Common myeloid progenitor, CD34-positive (primary cell): ENCODE measurements at regions not wholly inside any gene's neighbourhood (a gene's known extent, or its start where the extent isn't known, plus 50 kb on each side); places are given as distances from the start of the nearest gene placed in this dataset.

ENCODE experiments used
- CTCF ChIA-PET: fragments of 350-600 bp; sonication (Branson Sonifier 250); formaldehyde crosslinking; loops from one replicate; lab custom pipeline; 2021; ENCODE audit warnings: antibody characterized with exemption; lab: Charles Lee
- POLR2A ChIA-PET: fragments of 350-600 bp; sonication (Branson Sonifier 250); formaldehyde crosslinking; loops from one replicate; lab custom pipeline; 2021; ENCODE audit warnings: antibody characterized with exemption; lab: Charles Lee
- DNase-seq, 3 donors: peaks; one replicate each; pipeline versions ENCODE4 v3.0.0 to v3.0.0-alpha.2; 2013
- H3K27ac ChIP-seq, 2 experiments: 1 replicate in 1 of 2; 2 replicates in 1 of 2; pipeline ENCODE4 v1.7.0; 2013; ENCODE audit warnings: inconsistent platforms in 2 of 2, low read length in 2 of 2, mild to moderate bottlenecking in 2 of 2, low read depth in 1 of 2, moderate library complexity in 1 of 2; ENCODE audit not compliant: severe bottlenecking in 2 of 2, insufficient read depth in 1 of 2, poor library complexity in 1 of 2
- H3K27me3 ChIP-seq, 5 experiments: replicated peaks in 2 of 5; 1 replicate in 3 of 5; 2 replicates in 2 of 5; pipeline versions ENCODE4 v1.6.1 to v1.7.0; 2013; ENCODE audit warnings: low read length in 4 of 5, mild to moderate bottlenecking in 2 of 5, moderate library complexity in 2 of 5, inconsistent platforms in 1 of 5; ENCODE audit not compliant: insufficient read depth in 5 of 5, control insufficient read depth in 4 of 5
- H3K36me3 ChIP-seq, 4 experiments: 1 replicate in 2 of 4; 2 replicates in 2 of 4; pipeline versions ENCODE4 v1.6.1 to v1.7.0; 2013; ENCODE audit warnings: low read length in 3 of 4, control low read depth in 1 of 4, mild to moderate bottlenecking in 1 of 4; ENCODE audit not compliant: control insufficient read depth in 4 of 4, insufficient read depth in 4 of 4
- H3K4me1 ChIP-seq, 4 experiments: 1 replicate in 3 of 4; 2 replicates in 1 of 4; pipeline versions ENCODE4 v1.6.1 to v1.7.1; 2013; ENCODE audit warnings: low read length in 3 of 4, mild to moderate bottlenecking in 3 of 4, control low read depth in 1 of 4, inconsistent platforms in 1 of 4, moderate library complexity in 1 of 4; ENCODE audit not compliant: control insufficient read depth in 4 of 4, insufficient read depth in 4 of 4; ENCODE audit errors: control extremely low read depth in 1 of 4
- H3K4me3 ChIP-seq, 7 experiments: 1 replicate in 4 of 7; 2 replicates in 3 of 7; pipeline versions ENCODE4 v1.5.1 to v1.7.0; 2013; ENCODE audit warnings: mild to moderate bottlenecking in 7 of 7, low read length in 6 of 7, moderate library complexity in 6 of 7, inconsistent platforms in 2 of 7, low read depth in 2 of 7, control low read depth in 1 of 7; ENCODE audit not compliant: insufficient read depth in 4 of 7, control insufficient read depth in 1 of 7; ENCODE audit errors: extremely low read depth in 1 of 7
- H3K9me3 ChIP-seq, 5 experiments: 1 replicate in 4 of 5; 2 replicates in 1 of 5; pipeline versions ENCODE4 v1.6.1 to v1.7.1; 2013; ENCODE audit warnings: low read length in 4 of 5, mild to moderate bottlenecking in 2 of 5, inconsistent platforms in 1 of 5, low read depth in 1 of 5, moderate library complexity in 1 of 5; ENCODE audit not compliant: control insufficient read depth in 4 of 5, insufficient read depth in 2 of 5; ENCODE audit errors: control extremely low read depth in 1 of 5
- WGBS: methylation state at CpG from one replicate; pipeline ENCODE4 v1.1.5; 2013; ENCODE audit not compliant: insufficient coverage; 5-methylcytosine and 5-hydroxymethylcytosine counted together

DNA sequence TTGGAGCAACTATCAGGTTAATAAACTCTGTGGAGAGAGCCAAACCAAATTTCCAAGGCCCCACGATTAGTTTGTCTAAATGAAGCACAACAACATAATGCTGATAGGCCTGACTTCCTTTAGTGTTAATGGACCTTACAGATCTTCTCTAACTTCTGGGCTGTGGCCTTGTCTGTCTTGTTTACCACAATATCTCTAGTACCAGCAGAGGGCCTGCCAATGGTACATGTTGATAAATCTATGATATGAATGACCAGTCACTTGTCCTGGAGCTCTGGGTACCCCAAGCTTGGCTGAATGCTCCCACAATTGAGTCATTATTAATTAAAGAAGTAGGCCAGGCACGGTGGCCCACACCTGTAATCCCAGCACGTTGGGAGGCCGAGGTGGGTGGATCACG is 78.9 kb upstream of the CISTR start:
- Histone ChIP-seq H3K9me3 (no peaks in the 10 kb centered on the region), H3K27me3 (peaks cover 8 to 34% (median 26%) of the 10 kb centered on the region in 5 experiments), H3K36me3 (no peaks in the 10 kb centered on the region), H3K27ac (no peak overlapping the region), H3K4me1 (no peaks in the 10 kb centered on the region), H3K4me3 (no peak overlapping the region)
- ChIA-PET CTCF (interaction anchor here (1.6 kb wide), 1 partner anchor 9 kb away, joined by 3 read pairs; no protein-coding TSS in a partner anchor), POLR2A (no interaction called here)
- DNase-seq = no peak
- WGBS = no CpG with 5 or more reads among the region's 5 CpGs

DNA sequence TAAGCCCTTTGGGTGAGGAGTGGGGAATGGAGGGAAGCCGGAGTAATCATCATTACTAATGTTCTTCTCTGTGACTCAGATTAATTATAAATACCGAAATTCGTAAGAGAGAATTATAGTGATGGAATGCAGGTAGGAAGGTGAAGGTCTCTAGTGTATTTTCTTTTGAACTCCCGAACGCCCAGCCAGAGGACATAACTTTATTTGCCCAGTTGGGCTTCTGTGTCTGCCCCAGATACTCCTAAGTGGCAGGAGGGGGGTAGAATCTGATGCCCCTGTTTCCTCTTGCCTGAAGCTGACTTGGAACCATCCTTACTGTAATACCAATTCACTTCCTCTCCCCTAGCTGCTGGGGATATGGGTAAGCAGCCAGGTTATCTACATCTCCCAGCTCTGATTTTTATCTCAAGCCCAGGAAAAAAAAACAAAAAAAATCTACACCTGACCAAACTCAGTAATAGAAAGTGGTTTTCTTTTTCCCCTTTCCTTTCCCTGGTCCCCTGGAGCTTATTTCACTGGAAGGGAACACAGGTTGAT is 84.4 kb upstream of the CISTR start:
- DNase-seq = no peak
- 10% methylated on average over 2 of the region's 5 CpGs for WGBS
- Histone ChIP-seq H3K4me1 (no peaks in the 10 kb centered on the region), H3K9me3 (no peaks in the 10 kb centered on the region), H3K36me3 (no peaks in the 10 kb centered on the region), H3K4me3 (no peak overlapping the region), H3K27me3 (peaks cover 14 to 33% (median 22%) of the 10 kb centered on the region in 5 experiments), H3K27ac (no peak overlapping the region)
- ChIA-PET CTCF (interaction anchor here (1.2 kb wide), 1 partner anchor 19 kb away, joined by 3 read pairs; no protein-coding TSS in a partner anchor), POLR2A (no interaction called here)

DNA sequence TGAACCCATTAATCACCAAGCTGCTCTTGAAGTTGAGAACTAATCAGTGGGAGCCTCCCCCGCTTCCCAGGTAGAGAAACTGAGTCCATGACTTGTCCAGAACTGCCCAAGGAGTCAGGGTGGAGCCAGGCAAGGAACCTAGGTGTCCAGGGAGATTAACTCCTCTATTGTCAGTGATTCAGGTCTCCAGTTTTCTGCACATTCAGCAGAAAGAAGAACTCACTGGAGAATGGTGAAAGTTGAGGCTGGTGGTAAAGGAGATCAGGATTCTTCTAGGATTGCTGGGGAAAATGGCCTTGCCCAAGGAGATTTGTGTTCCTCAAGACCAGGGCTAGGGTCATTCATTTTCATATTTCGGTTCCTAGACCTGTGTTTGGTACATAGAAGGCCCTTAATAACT is 87.2 kb upstream of the CISTR start:
- Histone ChIP-seq H3K4me3 (no peak overlapping the region), H3K27ac (no peak overlapping the region), H3K4me1 (no peaks in the 10 kb centered on the region), H3K27me3 (peaks cover 15 to 36% (median 22%) of the 10 kb centered on the region in 5 experiments), H3K9me3 (no peaks in the 10 kb centered on the region), H3K36me3 (no peaks in the 10 kb centered on the region)
- 88% methylated on average over 1 of the region's 2 CpGs for WGBS
- ChIA-PET POLR2A (no interaction called here), CTCF (interaction anchor here (1.3 to 1.5 kb wide), 2 partner anchors 11 to 23 kb away, joined by 4 to 7 read pairs; no protein-coding TSS in a partner anchor)
- DNase-seq = no peak

DNA sequence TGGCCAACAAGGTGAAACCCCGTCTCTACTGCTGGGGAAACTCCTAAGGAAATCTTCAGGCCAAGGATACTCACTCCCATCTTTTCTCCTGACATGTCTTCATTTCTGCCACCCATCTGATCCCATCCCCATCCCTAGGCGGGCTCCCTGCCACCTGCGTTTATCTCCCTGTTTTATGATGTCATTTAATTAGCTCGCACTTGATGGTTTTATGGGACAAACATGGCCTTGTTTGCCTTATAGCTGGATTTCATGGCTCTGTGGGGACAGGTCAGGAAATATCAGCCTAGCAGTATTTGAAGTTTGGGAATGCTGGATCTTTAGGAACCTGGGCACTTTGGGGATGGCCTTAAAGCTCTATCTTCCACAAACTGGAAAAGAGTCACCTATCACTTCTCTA is 88.5 kb upstream of the CISTR start:
- no peak for DNase-seq
- Histone ChIP-seq H3K4me1 (no peaks in the 10 kb centered on the region), H3K4me3 (no peak overlapping the region), H3K9me3 (no peaks in the 10 kb centered on the region), H3K27me3 (peaks cover 10 to 42% (median 21%) of the 10 kb centered on the region in 5 experiments), H3K27ac (no peak overlapping the region), H3K36me3 (no peaks in the 10 kb centered on the region)
- CTCF ChIA-PET = interaction anchor here (1.1 to 1.5 kb wide), 3 partner anchors 10 to 46 kb away, joined by 3 to 7 read pairs (median 3); no protein-coding TSS in a partner anchor
- POLR2A ChIA-PET = no interaction called here
- 97% methylated on average over 4 of the region's 4 CpGs for WGBS

DNA sequence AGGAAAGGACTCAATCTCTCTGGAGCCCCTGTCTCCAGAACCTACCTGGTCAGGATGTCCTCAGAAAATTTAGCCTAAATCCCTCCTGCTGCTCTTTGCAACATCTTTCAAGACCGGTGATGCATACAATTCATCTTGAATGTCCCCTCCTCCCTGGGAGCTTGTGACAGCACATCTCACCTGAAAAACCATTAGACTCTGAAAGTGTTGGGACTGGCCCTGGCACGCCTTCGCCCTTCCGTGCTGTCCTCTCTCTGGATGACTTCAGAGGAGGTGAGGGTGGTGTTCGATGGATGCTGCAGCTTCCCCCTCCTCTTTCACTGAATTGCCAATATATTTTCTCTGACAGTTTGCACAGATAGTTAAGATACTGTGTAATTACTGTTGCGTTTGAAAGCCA is 90.9 kb upstream of the CISTR start:
- H3K27me3 ChIP-seq = peaks cover 4 to 61% (median 24%) of the 10 kb centered on the region in 5 experiments
- WGBS = 87% methylated on average over 5 of the region's 6 CpGs
- no peak overlapping the region for H3K27ac ChIP-seq
- ChIA-PET CTCF (no interaction called here), POLR2A (no interaction called here)
- H3K4me1 ChIP-seq = no peaks in the 10 kb centered on the region
- H3K36me3 ChIP-seq = no peaks in the 10 kb centered on the region
- DNase-seq = no peak
- H3K4me3 ChIP-seq = no peak overlapping the region
- no peaks in the 10 kb centered on the region for H3K9me3 ChIP-seq

DNA sequence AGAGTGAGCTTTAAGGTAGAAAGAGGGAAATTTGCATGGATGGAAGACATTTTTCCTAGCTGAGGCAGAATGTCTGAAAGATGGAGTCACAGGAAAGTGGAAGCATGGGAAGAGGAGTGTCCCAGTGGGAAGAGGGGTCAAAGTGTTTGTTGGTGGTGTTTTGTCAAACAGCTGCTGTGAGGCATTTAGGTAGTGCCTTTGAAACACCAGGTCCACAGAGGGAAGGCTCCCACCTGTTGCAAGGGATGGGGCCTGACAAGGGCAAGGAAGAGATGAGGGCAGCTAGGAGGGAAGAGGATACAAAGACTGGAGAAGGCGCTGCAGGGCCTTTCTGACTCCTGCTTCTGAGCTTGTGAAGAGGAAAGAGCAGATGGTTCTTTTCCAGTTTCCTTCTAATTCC is 91.8 kb upstream of the CISTR start:
- Histone ChIP-seq H3K27ac (no peak overlapping the region), H3K4me1 (no peaks in the 10 kb centered on the region), H3K36me3 (no peaks in the 10 kb centered on the region), H3K4me3 (no peak overlapping the region), H3K27me3 (peaks cover 3 to 67% (median 26%) of the 10 kb centered on the region in 5 experiments), H3K9me3 (no peaks in the 10 kb centered on the region)
- 100% methylated on average over 1 of the region's 1 CpG for WGBS
- ChIA-PET CTCF (no interaction called here), POLR2A (no interaction called here)
- DNase-seq = no peak

DNA sequence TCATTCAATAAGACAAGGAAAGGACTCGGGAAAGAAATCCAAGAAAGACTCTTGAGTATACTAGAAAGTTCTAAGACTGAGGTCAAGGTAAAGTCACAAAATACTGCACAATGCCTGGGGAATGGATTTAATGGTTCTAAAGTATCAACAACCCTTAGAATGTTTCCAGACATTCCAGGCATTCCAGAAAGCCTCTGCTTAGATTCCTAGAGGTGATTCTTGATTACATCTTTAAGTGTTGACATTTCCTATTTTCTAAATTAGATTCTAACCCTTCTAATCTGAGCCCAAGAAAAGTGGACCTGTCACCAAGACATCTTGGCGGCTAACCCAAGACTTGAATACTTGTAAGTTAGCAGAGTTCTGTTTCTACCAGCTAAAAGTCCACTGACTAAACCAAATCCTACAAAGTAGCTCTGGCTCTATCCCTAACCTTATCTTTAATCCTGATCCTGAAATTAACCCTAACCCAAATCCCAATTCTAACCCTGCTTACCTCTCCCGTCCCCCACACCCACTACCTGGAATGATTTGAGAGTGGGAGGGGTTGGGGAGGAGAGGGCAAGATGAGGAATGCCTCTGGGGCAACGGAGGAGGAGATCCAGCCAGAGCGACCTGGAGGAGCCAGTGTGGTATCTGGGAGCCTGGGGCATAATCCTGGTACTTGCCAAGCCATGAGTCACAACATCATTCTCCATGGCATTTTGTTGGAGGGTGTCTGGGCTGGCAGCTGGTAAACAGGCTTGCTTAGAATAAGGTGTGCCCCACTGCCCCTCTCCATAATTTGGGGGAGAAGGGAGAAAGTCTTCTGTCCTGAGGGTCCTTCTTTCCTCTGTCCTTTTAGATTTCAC is 93.4 kb upstream of the HOXC13 start:
- Histone ChIP-seq H3K27ac (no peak overlapping the region), H3K9me3 (no peaks in the 10 kb centered on the region), H3K4me1 (no peaks in the 10 kb centered on the region), H3K27me3 (peaks cover 6 to 77% (median 25%) of the 10 kb centered on the region in 5 experiments), H3K4me3 (no peak overlapping the region), H3K36me3 (no peaks in the 10 kb centered on the region)
- CTCF ChIA-PET = interaction anchor here (0.6 to 1.2 kb wide), 3 partner anchors 12 to 25 kb away, joined by 3 read pairs; no protein-coding TSS in a partner anchor
- WGBS = 72% methylated on average over 4 of the region's 5 CpGs
- POLR2A ChIA-PET = no interaction called here
- DNase-seq = no peak
